Tibial artery (tissue), 4 donors: ENCODE measurements at regions not wholly inside any gene's neighbourhood (a gene's known extent, or its start where the extent isn't known, plus 50 kb on each side); places are given as distances from the start of the nearest gene placed in this dataset.

Experiments
- DNase-seq, 2 donors: peaks; one replicate each; pipeline ENCODE4 v3.0.0-alpha.2; 2019
- H3K27ac ChIP-seq, 2 donors: fragments of 200-600 bp; sonication (generic) in 1 of 2; 1 replicate in 1 of 2; 2 replicates in 1 of 2; pipeline ENCODE4 v1.5.1; 2018 to 2019; ENCODE audit warnings: mild to moderate bottlenecking in 1 of 2
- H3K27me3 ChIP-seq, 2 donors: fragments of 200-600 bp; sonication (generic) in 1 of 2; one replicate each; pipeline versions ENCODE4 v1.5.1 to v1.6.0; 2016 to 2019
- H3K36me3 ChIP-seq, 3 donors: fragments of 200-600 bp; sonication (generic) in 2 of 3; one replicate each; pipeline ENCODE4 v1.5.1; 2016 to 2019; ENCODE audit warnings: mild to moderate bottlenecking in 2 of 3
- H3K4me1 ChIP-seq, 4 donors: fragments of 200-600 bp; sonication (generic) in 2 of 4; 1 replicate in 3 of 4; 2 replicates in 1 of 4; pipeline ENCODE4 v1.5.1; 2016 to 2019
- H3K4me3 ChIP-seq, 2 donors: fragments of 200-600 bp; sonication (generic) in 1 of 2; 1 replicate in 1 of 2; 2 replicates in 1 of 2; pipeline ENCODE4 v1.5.1; 2018 to 2019; ENCODE audit warnings: mild to moderate bottlenecking in 2 of 2
- H3K9me3 ChIP-seq, 3 donors: fragments of 200-600 bp; sonication (generic) in 1 of 3; one replicate each; pipeline ENCODE4 v1.5.1; 2016 to 2019
- intact Hi-C: fragments of 100-400 bp; cut with DNase I; formaldehyde crosslinking; loops from one replicate; pipeline ENCODE4 v1.15.0; 2023; ENCODE audit warnings: low total_unique reads
- TF ChIP-seq, protein P1 (sequence below), 2 experiments: fragments of 200-600 bp in 1 of 2; fragments of 450-650 bp in 1 of 2; IDR thresholded peaks; one replicate each; pipeline ENCODE4 v1.5.1; 2017 to 2019; ENCODE audit warnings: antibody characterized with exemption in 2 of 2, mild to moderate bottlenecking in 1 of 2, moderate library complexity in 1 of 2

DNA sequence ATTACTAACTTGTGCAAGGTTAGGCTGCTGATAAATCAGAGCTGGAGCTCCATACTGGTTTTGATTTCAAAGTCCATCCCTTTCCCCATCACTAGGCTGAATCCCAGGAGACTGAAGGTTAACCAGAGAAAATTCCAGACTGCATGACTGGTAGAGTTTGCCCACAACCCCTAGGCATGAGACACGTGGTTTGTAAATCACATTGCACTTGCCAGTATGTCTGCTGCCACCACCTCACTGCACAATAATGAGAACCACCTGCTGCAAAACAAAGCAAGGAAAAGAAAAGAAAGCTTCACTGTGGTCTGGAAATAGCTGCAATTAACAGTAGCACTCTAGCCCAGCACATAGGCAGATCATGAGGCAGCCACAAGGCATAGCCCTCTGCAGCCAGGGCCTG, 67.6 kb upstream of the NTM start:
- no peaks in the 10 kb centered on the region for H3K36me3 ChIP-seq
- DNase-seq = no peak
- no peak overlapping the region for H3K27ac ChIP-seq
- no peaks in the 10 kb centered on the region for H3K9me3 ChIP-seq
- intact Hi-C loops = no loop called here
- TF ChIP-seq, protein P1, sequence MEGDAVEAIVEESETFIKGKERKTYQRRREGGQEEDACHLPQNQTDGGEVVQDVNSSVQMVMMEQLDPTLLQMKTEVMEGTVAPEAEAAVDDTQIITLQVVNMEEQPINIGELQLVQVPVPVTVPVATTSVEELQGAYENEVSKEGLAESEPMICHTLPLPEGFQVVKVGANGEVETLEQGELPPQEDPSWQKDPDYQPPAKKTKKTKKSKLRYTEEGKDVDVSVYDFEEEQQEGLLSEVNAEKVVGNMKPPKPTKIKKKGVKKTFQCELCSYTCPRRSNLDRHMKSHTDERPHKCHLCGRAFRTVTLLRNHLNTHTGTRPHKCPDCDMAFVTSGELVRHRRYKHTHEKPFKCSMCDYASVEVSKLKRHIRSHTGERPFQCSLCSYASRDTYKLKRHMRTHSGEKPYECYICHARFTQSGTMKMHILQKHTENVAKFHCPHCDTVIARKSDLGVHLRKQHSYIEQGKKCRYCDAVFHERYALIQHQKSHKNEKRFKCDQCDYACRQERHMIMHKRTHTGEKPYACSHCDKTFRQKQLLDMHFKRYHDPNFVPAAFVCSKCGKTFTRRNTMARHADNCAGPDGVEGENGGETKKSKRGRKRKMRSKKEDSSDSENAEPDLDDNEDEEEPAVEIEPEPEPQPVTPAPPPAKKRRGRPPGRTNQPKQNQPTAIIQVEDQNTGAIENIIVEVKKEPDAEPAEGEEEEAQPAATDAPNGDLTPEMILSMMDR (IDR thresholded peaks at IDR 0.05) = no peak
- no peak overlapping the region for H3K4me3 ChIP-seq
- H3K4me1 ChIP-seq = no peaks in the 10 kb centered on the region
- H3K27me3 ChIP-seq = peaks cover 0 to 2% of the 10 kb centered on the region in 2 donors

- no peak overlapping the region for H3K27ac ChIP-seq
Measured at GRCh38 chr11:131303611-131304119, 66.8 kb upstream of the NTM start.

GRCh38 chr11:131305005-131305404, 65.4 kb upstream of the NTM start:
- intact Hi-C loops = no loop called here
- TF ChIP-seq, protein P1 (IDR thresholded peaks at IDR 0.05) = no peak
- H3K27ac ChIP-seq = no peak overlapping the region
- H3K9me3 ChIP-seq = no peaks in the 10 kb centered on the region
- no peaks in the 10 kb centered on the region for H3K36me3 ChIP-seq
- no peaks in the 10 kb centered on the region for H3K27me3 ChIP-seq
- H3K4me1 ChIP-seq = no peaks in the 10 kb centered on the region
- DNase-seq = no peak
- no peak overlapping the region for H3K4me3 ChIP-seq

More at GRCh38 chr11:131303611-131304119, 66.8 kb upstream of the NTM start:
- Histone ChIP-seq H3K4me3 (no peak overlapping the region), H3K4me1 (no peaks in the 10 kb centered on the region), H3K9me3 (no peaks in the 10 kb centered on the region), H3K27me3 (no peaks in the 10 kb centered on the region), H3K36me3 (no peaks in the 10 kb centered on the region)
- intact Hi-C loops = no loop called here
- TF ChIP-seq, protein P1 (IDR thresholded peaks at IDR 0.05) = no peak
- DNase-seq = no peak

GRCh38 chr11:131307506-131307905, 62.9 kb upstream of the NTM start:
- Histone ChIP-seq H3K27me3 (no peaks in the 10 kb centered on the region), H3K9me3 (no peaks in the 10 kb centered on the region), H3K36me3 (no peaks in the 10 kb centered on the region), H3K4me3 (no peak overlapping the region), H3K27ac (no peak overlapping the region), H3K4me1 (no peaks in the 10 kb centered on the region)
- intact Hi-C loops = no loop called here
- TF ChIP-seq, protein P1 (IDR thresholded peaks at IDR 0.05) = no peak
- DNase-seq = no peak

GRCh38 chr11:131309776-131310175, 60.6 kb upstream of the NTM start:
- H3K9me3 ChIP-seq = no peaks in the 10 kb centered on the region
- no peaks in the 10 kb centered on the region for H3K27me3 ChIP-seq
- no peak overlapping the region for H3K4me3 ChIP-seq
- no peak overlapping the region for H3K27ac ChIP-seq
- no peaks in the 10 kb centered on the region for H3K36me3 ChIP-seq
- intact Hi-C loops = no loop called here
- no peak for DNase-seq
- TF ChIP-seq, protein P1 (IDR thresholded peaks at IDR 0.05) = no peak
- no peaks in the 10 kb centered on the region for H3K4me1 ChIP-seq
